Mesenchymal stem cell (in vitro differentiated cells and primary cell): ENCODE measurements at regions not wholly inside any gene's neighbourhood (a gene's known extent, or its start where the extent isn't known, plus 50 kb on each side); places are given as distances from the start of the nearest gene placed in this dataset.
A peak's percentile ranks its signal among the peaks of the same experiment; 100 is the strongest.

Source experiments
- DNase-seq: peaks from one replicate; pipeline ENCODE4 v3.0.0-alpha.2; 2013
- H2AFZ ChIP-seq: one replicate; pipeline ENCODE4 v1.6.1; 2013; ENCODE audit warnings: low read depth, mild to moderate bottlenecking, control low read depth, inconsistent platforms, low read length, moderate library complexity
- H2AK5ac ChIP-seq: 2 replicates; pipeline ENCODE4 v1.6.1; 2013; ENCODE audit warnings: low read length, moderate library complexity, mild to moderate bottlenecking, inconsistent platforms; ENCODE audit not compliant: severe bottlenecking
- H2BK120ac ChIP-seq: one replicate; pipeline ENCODE4 v1.6.1; 2013; ENCODE audit warnings: low read depth, mild to moderate bottlenecking, inconsistent platforms, low read length, moderate library complexity
- H2BK12ac ChIP-seq, 2 experiments: one replicate each; pipeline ENCODE4 v1.6.1; 2013; ENCODE audit warnings: inconsistent platforms in 2 of 2, low read length in 2 of 2, mild to moderate bottlenecking in 2 of 2, moderate library complexity in 2 of 2, control low read depth in 1 of 2
- H2BK15ac ChIP-seq: one replicate; pipeline ENCODE4 v1.6.1; 2013; ENCODE audit warnings: mild to moderate bottlenecking, low read depth, inconsistent platforms; ENCODE audit not compliant: poor library complexity, severe bottlenecking
- H2BK5ac ChIP-seq: 2 replicates; pipeline ENCODE4 v1.6.1; 2013; ENCODE audit warnings: low read depth, mild to moderate bottlenecking, low read length, control low read depth, inconsistent platforms; ENCODE audit not compliant: poor library complexity, severe bottlenecking
- H3K14ac ChIP-seq, 2 experiments: one replicate each; pipeline ENCODE4 v1.6.1; 2013; ENCODE audit warnings: inconsistent platforms in 2 of 2, low read length in 2 of 2, control low read depth in 1 of 2, mild to moderate bottlenecking in 1 of 2, moderate library complexity in 1 of 2
- H3K18ac ChIP-seq, 2 experiments: one replicate each; pipeline ENCODE4 v1.6.1; 2013; ENCODE audit warnings: inconsistent platforms in 2 of 2, low read length in 2 of 2, control low read depth in 1 of 2, low read depth in 1 of 2, mild to moderate bottlenecking in 1 of 2
- H3K23ac ChIP-seq, 2 experiments: one replicate each; pipeline ENCODE4 v1.6.1; 2013; ENCODE audit warnings: inconsistent platforms in 2 of 2, low read length in 2 of 2, mild to moderate bottlenecking in 2 of 2, moderate library complexity in 2 of 2, control low read depth in 1 of 2
- H3K27ac ChIP-seq: 2 replicates; pipeline ENCODE4 v1.5.1; 2013; ENCODE audit warnings: mild to moderate bottlenecking, moderate library complexity, low read length, control low read depth, inconsistent platforms; ENCODE audit not compliant: poor library complexity, severe bottlenecking
- H3K27me3 ChIP-seq, 2 experiments: 2 replicates each; pipeline versions ENCODE4 v1.6.1 to v1.7.0; 2013; ENCODE audit warnings: low read length in 2 of 2, mild to moderate bottlenecking in 2 of 2, moderate library complexity in 2 of 2, control low read depth in 1 of 2, inconsistent platforms in 1 of 2; ENCODE audit not compliant: control insufficient read depth in 1 of 2, insufficient read depth in 1 of 2
- H3K36me3 ChIP-seq, 2 experiments: 2 replicates each; pipeline versions ENCODE4 v1.6.1 to v1.7.0; 2013; ENCODE audit warnings: low read length in 2 of 2, control low read depth in 1 of 2, inconsistent platforms in 1 of 2, low read depth in 1 of 2, mild to moderate bottlenecking in 1 of 2; ENCODE audit not compliant: insufficient read depth in 2 of 2, control insufficient read depth in 1 of 2
- H3K4ac ChIP-seq, 2 experiments: one replicate each; pipeline ENCODE4 v1.6.1; 2013; ENCODE audit warnings: inconsistent platforms in 2 of 2, low read length in 2 of 2, mild to moderate bottlenecking in 2 of 2, moderate library complexity in 2 of 2, control low read depth in 1 of 2, low read depth in 1 of 2
- H3K4me1 ChIP-seq: 2 replicates; pipeline ENCODE4 v1.6.1; 2013; ENCODE audit warnings: low read depth, low read length, control low read depth; ENCODE audit not compliant: control insufficient read depth, insufficient read depth
- H3K4me2 ChIP-seq: 2 replicates; pipeline ENCODE4 v1.6.1; 2013; ENCODE audit warnings: low read length, mild to moderate bottlenecking, inconsistent platforms; ENCODE audit not compliant: poor library complexity, severe bottlenecking
- H3K4me3 ChIP-seq, 2 experiments: 2 replicates each; pipeline versions ENCODE4 v1.5.1 to v1.7.0; 2013; ENCODE audit warnings: low read length in 2 of 2, mild to moderate bottlenecking in 2 of 2, control low read depth in 1 of 2, low read depth in 1 of 2; ENCODE audit not compliant: insufficient read depth in 1 of 2
- H3K79me1 ChIP-seq: replicated peaks from 2 replicates; pipeline ENCODE4 v1.6.1; 2013; ENCODE audit warnings: mild to moderate bottlenecking, control low read depth, low read length, inconsistent platforms; ENCODE audit not compliant: poor library complexity, severe bottlenecking
- H3K9ac ChIP-seq: 2 replicates; pipeline ENCODE4 v1.7.0; 2013; ENCODE audit warnings: mild to moderate bottlenecking, low read length, moderate library complexity
- H3K9me3 ChIP-seq: 2 replicates; pipeline ENCODE4 v1.7.0; 2013; ENCODE audit warnings: mild to moderate bottlenecking, low read length; ENCODE audit not compliant: control insufficient read depth
- H4K8ac ChIP-seq: one replicate; pipeline ENCODE4 v1.6.1; 2013; ENCODE audit warnings: inconsistent platforms, mild to moderate bottlenecking, low read length, moderate library complexity
- H4K91ac ChIP-seq: one replicate; pipeline ENCODE4 v1.6.1; 2013; ENCODE audit warnings: mild to moderate bottlenecking, low read length, inconsistent platforms
- WGBS: methylation state at CpG from one replicate; pipeline ENCODE4 v1.1.7; 2013; ENCODE audit warnings: mixed read lengths; 5-methylcytosine and 5-hydroxymethylcytosine counted together

DNA sequence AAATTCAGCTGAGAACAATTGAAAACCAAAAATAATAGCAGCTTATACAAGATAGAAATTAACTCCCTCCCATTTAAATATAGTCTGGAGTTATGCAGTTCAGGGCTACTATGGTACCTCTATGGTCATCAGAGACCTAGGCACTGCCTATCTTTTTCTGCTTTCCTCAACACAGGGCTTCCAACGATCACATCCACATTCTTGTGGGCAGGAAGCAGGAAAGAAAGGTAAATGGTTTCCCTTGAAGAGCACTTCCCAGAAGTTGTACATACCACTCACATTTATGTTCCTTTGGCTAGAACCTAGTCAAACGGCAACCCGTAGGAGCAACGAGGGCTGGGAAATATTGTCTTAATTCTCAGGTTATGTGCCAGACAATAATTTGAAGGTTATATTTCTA is 197.7 kb upstream of the PRICKLE2 start:
- no peak overlapping the region for H2BK5ac ChIP-seq
- H3K4ac ChIP-seq, result no peak overlapping the region
- no peak overlapping the region for H2AFZ ChIP-seq
- no peak overlapping the region for H3K14ac ChIP-seq
- no peak overlapping the region for H3K23ac ChIP-seq
- peaks cover 3% of the 10 kb centered on the region for H3K4me1 ChIP-seq
- H2BK120ac ChIP-seq, result no peak overlapping the region
- H3K9me3 ChIP-seq, result no peaks in the 10 kb centered on the region
- DNase-seq, result no peak
- 56% methylated on average over 1 of the region's 4 CpGs for WGBS
- no peak overlapping the region for H3K18ac ChIP-seq
- no peaks in the 10 kb centered on the region for H3K79me1 ChIP-seq
- H3K4me3 ChIP-seq, result no peak overlapping the region
- H2BK12ac ChIP-seq, result no peak overlapping the region
- H4K8ac ChIP-seq, result no peak overlapping the region
- no peak overlapping the region for H3K27ac ChIP-seq
- H3K36me3 ChIP-seq, result no peaks in the 10 kb centered on the region
- no peak overlapping the region for H2AK5ac ChIP-seq
- H3K4me2 ChIP-seq, result no peak overlapping the region
- peaks cover 0 to 10% of the 10 kb centered on the region in 2 experiments for H3K27me3 ChIP-seq
- no peak overlapping the region for H3K9ac ChIP-seq
- H2BK15ac ChIP-seq, result no peak overlapping the region
- H4K91ac ChIP-seq, result no peak overlapping the region

DNA sequence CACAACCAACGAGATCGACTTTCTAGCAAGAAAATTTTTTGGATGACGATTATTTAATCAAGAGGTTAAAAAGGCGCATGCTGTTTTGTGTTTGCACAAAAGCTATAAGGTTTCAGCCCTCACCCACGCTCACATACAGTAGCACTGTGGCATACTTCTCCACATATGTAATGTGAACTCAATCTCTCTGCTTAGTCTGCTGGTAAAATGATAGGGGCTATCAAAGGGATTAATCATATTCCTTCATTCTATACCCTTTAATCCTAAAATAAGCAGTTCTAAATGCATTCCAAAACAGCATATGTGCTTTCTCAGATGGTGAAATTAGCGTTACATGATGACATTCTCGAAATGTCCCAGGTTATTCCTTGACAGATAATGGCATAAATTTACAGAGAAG is 196.9 kb upstream of the PRICKLE2 start:
- no peaks in the 10 kb centered on the region for H3K36me3 ChIP-seq

GRCh38 chr3:64417816-64418215 is 192.6 kb upstream of the PRICKLE2 start:
- Histone ChIP-seq H3K4me2 (no peak overlapping the region), H3K4me3 (no peak overlapping the region), H3K9ac (peak overlapping the region; percentile 58), H2BK12ac (no peak overlapping the region), H3K4ac (no peak overlapping the region), H3K36me3 (no peaks in the 10 kb centered on the region), H3K9me3 (no peaks in the 10 kb centered on the region), H4K8ac (no peak overlapping the region), H2AFZ (no peak overlapping the region), H2BK120ac (no peak overlapping the region), H2BK5ac (no peak overlapping the region), H3K18ac (peak overlapping the region in 1 of 2 experiments; percentile 34), H4K91ac (peak overlapping the region; percentile 49), H3K27ac (peak overlapping the region; percentile 11), H3K27me3 (peaks cover 0 to 4% of the 10 kb centered on the region in 2 experiments), H3K14ac (no peak overlapping the region), H2BK15ac (no peak overlapping the region), H2AK5ac (no peak overlapping the region), H3K4me1 (peaks cover 4% of the 10 kb centered on the region), H3K23ac (no peak overlapping the region), H3K79me1 (no peaks in the 10 kb centered on the region)
- DNase-seq, result peak; percentile 73
- 21% methylated on average over 4 of the region's 4 CpGs for WGBS

More for the DNA sequence above, 196.9 kb upstream of the PRICKLE2 start:
- Histone ChIP-seq H3K79me1 (no peaks in the 10 kb centered on the region), H2BK15ac (no peak overlapping the region), H3K4me3 (no peak overlapping the region), H3K9me3 (no peaks in the 10 kb centered on the region), H4K91ac (no peak overlapping the region), H2BK5ac (no peak overlapping the region), H3K14ac (no peak overlapping the region), H4K8ac (no peak overlapping the region), H2AFZ (no peak overlapping the region), H3K4me1 (peaks cover 4% of the 10 kb centered on the region), H3K9ac (no peak overlapping the region), H3K18ac (no peak overlapping the region), H2BK12ac (no peak overlapping the region), H2BK120ac (no peak overlapping the region), H3K27ac (no peak overlapping the region), H3K27me3 (peaks cover 0 to 10% of the 10 kb centered on the region in 2 experiments), H2AK5ac (no peak overlapping the region), H3K23ac (no peak overlapping the region), H3K4me2 (no peak overlapping the region), H3K4ac (no peak overlapping the region)
- 40% methylated on average over 1 of the region's 7 CpGs for WGBS
- no peak for DNase-seq

GRCh38 chr3:64414043-64414442 is 188.8 kb upstream of the PRICKLE2 start:
- peak overlapping the region in 1 of 2 experiments; percentile 51 for H3K4ac ChIP-seq
- WGBS, result 77% methylated on average over 7 of the region's 7 CpGs
- H3K79me1 ChIP-seq, result no peaks in the 10 kb centered on the region

More at GRCh38 chr3:64414043-64414442, 188.8 kb upstream of the PRICKLE2 start:
- Histone ChIP-seq H3K14ac (no peak overlapping the region), H2BK15ac (no peak overlapping the region), H3K4me2 (no peak overlapping the region), H2BK120ac (no peak overlapping the region), H4K8ac (no peak overlapping the region), H3K27me3 (no peaks in the 10 kb centered on the region), H3K4me3 (no peak overlapping the region), H3K4me1 (peaks cover 4% of the 10 kb centered on the region), H3K18ac (no peak overlapping the region), H4K91ac (no peak overlapping the region), H3K23ac (no peak overlapping the region), H2AK5ac (no peak overlapping the region), H3K36me3 (no peaks in the 10 kb centered on the region), H2BK5ac (no peak overlapping the region), H2BK12ac (no peak overlapping the region), H2AFZ (peak overlapping the region; percentile 11), H3K9me3 (no peaks in the 10 kb centered on the region), H3K9ac (no peak overlapping the region), H3K27ac (no peak overlapping the region)
- DNase-seq, result peak; percentile 74
